Hematopoietic multipotent progenitor cell treated with erythropoietin and hydrocortisone succinate and interleukin-3 and kit ligand, for 15 days (in vitro differentiated cells): ENCODE measurements at regions not wholly inside any gene's neighbourhood (a gene's known extent, or its start where the extent isn't known, plus 50 kb on each side); places are given as distances from the start of the nearest gene placed in this dataset.
"Not testable (repeated sequence)": the region's sequence is repeated elsewhere in the genome, so short reads cannot be mapped to it uniquely, and the experiment has no call there.

ENCODE experiments used
- DNase-seq: peaks from one replicate; pipeline ENCODE4 v3.0.0-alpha.2; 2015; ENCODE audit warnings: low spot score

GRCh38 chr1:149278156-149278555 is 174.8 kb upstream of the NBPF9 start:
- not testable (repeated sequence) for DNase-seq

DNA sequence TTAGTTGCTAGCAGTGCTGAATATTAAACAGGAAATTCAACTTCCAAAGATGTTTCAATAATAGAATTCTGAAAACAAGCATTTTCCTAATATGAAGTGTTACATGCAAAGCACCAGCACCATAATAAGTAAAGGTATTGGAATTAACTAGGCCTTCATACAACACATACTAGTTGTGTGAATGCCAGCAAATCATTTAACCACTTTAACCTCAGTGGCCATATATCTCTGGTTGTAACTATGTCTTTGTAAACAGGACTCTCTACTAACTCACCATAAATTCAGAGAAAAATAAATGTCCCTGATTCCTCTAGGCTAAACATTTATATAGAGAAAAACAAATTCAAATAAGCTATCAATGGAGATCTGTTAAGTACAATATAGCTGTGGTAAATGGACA is 175.7 kb upstream of the NBPF9 start:
- DNase-seq, result not testable (repeated sequence)

DNA sequence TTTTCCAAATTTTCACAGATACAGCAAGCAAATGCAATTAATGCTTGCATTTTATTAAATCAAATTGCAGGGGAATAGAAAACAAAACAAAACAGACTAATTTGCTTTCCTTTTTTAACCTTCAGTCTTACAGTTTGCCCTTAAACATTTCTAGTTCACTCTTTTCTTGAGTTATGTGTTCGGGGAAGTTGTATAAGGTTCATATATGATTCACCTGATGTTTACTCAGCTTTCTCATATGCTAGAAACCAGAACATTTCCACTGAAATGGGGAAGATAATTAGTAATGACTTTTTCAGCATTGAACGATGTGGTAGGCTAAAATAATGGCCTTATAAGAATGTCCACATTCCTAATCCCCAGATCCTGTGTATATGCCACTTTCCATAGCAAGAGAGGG is 176.2 kb upstream of the NBPF9 start:
- not testable (repeated sequence) for DNase-seq

- not testable (repeated sequence) for DNase-seq
Measured at GRCh38 chr1:149284773-149285172, 181.4 kb upstream of the NBPF9 start.

DNA sequence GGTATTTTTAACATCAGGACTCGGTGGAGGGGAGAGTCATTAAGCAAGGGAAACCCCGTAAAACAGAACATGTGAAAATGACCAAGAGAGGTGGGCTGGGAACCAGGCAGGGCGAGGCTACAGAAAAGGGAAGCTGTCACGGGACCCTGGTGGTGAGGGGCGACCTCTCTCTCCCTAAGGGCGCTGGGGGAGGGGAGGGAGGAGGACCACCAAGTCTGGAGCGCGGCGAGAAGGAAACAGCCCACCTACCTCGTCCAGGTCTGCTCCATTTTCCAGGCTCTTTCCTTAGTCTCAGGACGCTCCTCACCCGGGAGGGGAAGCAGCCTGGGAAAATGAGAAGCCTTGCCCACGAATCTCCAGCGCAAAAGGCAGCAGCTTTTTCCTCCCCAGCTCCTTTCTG is 181.9 kb upstream of the NBPF9 start:
- not testable (repeated sequence) for DNase-seq

- DNase-seq, result not testable (repeated sequence)
Measured at GRCh38 chr1:149285638-149286037, 182.3 kb upstream of the NBPF9 start.

- not testable (repeated sequence) for DNase-seq
Measured at GRCh38 chr1:149288580-149288979, 185.2 kb upstream of the NBPF9 start.

GRCh38 chr1:149300478-149301218 is 174.2 kb upstream of the NBPF19 start:
- DNase-seq, result not testable (repeated sequence)

- not testable (repeated sequence) for DNase-seq
Measured at GRCh38 chr1:149301282-149301681, 173.6 kb upstream of the NBPF19 start.

- not testable (repeated sequence) for DNase-seq
Measured at GRCh38 chr1:149304796-149305195, 170.0 kb upstream of the NBPF19 start.

DNA sequence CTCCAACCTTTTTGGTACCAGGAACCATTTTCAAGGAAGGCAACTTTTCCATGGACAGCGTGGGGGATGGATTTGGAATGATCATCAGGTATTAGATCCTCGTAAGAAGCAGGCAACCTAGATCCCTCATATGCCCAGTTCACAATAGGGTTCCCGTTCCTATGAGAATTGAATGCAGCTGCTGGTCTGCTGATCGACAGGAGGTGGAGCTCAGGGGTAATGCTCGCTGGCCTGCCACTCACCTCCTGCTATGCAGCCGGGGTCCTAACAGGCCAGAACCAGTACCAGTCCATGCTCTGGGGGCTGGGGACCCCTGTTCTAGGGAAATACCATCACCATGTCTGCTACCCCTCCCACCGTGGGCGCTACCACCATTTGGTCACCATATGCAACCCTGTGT is 167.2 kb upstream of the NBPF19 start:
- DNase-seq, result not testable (repeated sequence)

DNA sequence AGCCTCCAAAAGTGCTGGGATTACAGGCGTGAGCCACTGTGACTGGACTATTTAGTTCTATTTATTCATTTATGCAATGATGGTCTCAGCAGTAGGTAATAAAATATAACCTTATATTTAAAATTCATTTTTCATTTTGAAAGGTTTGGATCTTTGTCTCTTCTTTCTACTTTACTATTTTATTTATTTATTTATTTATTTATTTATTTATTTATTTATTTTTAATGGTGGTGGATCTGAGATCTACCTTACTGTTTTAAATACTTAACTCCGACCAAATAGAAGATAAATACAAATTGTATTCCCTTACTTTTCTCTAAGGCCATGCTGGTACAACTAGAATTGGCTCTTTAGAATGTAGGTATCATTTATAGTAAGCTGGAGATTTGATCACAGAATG is 159.9 kb upstream of the NBPF19 start:
- DNase-seq, result not testable (repeated sequence)

- not testable (repeated sequence) for DNase-seq
Measured at GRCh38 chr1:149320971-149321731, 153.7 kb upstream of the NBPF19 start.

- DNase-seq, result not testable (repeated sequence)
Measured at GRCh38 chr1:149321732-149322016, 153.2 kb upstream of the NBPF19 start.

- DNase-seq, result not testable (repeated sequence)
Measured at GRCh38 chr1:149330081-149330335, 144.8 kb upstream of the NBPF19 start.

GRCh38 chr1:149336082-149336481 is 138.8 kb upstream of the NBPF19 start:
- DNase-seq, result not testable (repeated sequence)

DNA sequence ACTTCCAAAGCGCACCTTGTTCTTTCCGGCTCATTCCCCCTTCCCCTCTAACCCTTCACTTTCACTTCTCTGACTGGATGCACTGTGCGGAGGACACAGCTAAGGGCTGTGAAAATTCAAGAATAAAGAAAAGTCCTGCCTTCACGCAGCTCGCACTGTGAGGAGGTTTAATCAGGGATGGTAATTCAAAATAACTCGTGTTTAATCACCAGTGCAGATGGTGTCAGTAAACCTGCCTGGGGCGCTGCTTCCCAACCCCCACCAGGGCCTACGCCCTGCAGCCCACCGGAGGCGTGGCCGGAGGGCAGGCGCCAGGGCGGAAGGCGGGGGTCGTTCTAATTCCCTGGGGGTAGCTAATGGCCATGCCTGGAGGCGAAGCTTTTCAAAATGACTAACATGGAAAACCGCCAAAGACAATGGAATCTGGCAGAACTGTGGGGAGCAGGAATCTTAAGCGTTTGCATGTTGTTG is 136.6 kb upstream of the NBPF19 start:
- DNase-seq, result not testable (repeated sequence)

GRCh38 chr1:149338698-149339097 is 136.1 kb upstream of the NBPF19 start:
- not testable (repeated sequence) for DNase-seq

GRCh38 chr1:149349448-149349847 is 125.4 kb upstream of the NBPF19 start:
- DNase-seq, result not testable (repeated sequence)

DNA sequence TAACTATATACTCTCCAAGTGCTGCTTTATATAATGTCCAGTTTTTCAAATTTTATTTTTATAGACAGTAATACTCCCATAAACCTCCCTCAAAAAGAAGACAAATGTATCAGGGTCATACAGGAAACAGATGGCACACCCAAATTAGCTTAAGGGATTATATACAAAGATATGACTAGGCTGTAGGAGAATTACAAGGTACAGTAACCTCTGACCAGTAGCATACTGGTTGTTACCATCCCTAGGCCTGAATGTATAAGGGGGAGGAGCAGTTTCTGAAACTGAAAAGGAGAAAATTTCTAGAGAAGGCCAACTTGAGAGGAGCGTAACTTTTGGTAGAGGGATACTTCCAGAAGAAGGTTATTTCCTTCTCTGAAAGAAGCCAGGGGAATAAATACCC is 122.6 kb upstream of the NBPF19 start:
- not testable (repeated sequence) for DNase-seq

DNA sequence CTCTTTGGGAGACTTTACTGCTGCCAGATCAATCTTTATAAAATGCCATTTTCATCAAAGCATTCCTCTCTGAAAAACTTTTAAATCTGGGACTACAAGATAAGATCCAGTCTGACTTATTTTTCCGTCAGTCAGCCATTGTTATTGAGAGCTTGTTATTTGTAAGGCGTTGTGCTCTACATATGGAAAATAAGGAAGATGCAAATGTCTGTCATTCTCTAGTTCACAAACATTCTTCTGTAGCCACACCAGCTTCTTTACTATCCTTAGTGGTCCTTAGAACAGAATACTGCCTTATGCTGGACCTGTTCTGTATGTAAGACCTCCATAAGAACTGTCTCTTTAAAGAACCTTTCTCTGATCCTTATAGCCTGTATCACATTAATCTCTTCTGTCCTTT is 120.3 kb upstream of the NBPF19 start:
- not testable (repeated sequence) for DNase-seq

GRCh38 chr1:149355748-149356147 is 119.1 kb upstream of the NBPF19 start:
- DNase-seq, result not testable (repeated sequence)

- not testable (repeated sequence) for DNase-seq
Measured at GRCh38 chr1:149356152-149356551, 118.7 kb upstream of the NBPF19 start.

- DNase-seq, result not testable (repeated sequence)
Measured at GRCh38 chr1:149360351-149360750, 114.5 kb upstream of the NBPF19 start.
